GM13976 (cell line): ENCODE measurements at regions not wholly inside any gene's neighbourhood (a gene's known extent, or its start where the extent isn't known, plus 50 kb on each side); places are given as distances from the start of the nearest gene placed in this dataset.

Source experiments
- DNase-seq: peaks from one replicate; pipeline ENCODE4 v3.0.0; 2012; ENCODE audit warnings: low spot score
- CTCF ChIP-seq: IDR thresholded peaks from 2 replicates; pipeline ENCODE4 v1.5.1; 2012; ENCODE audit warnings: borderline replicate concordance, mild to moderate bottlenecking; ENCODE audit not compliant: insufficient read depth; ENCODE audit errors: extremely low read depth, missing control alignments, control extremely low read depth
- in situ Hi-C: fragments of 300-500 bp; cut with MboI; formaldehyde crosslinking; loops from one replicate; pipeline ENCODE4 v1.12.0; 2022; ENCODE audit warnings: low sequenced_read_pairs, mixed read lengths, inconsistent platforms; ENCODE audit not compliant: unreplicated experiment

- DNase-seq, result no peak
- in situ Hi-C loops, result no loop called here
- no peak for TF ChIP-seq CTCF
Measured at GRCh38 chr21:39007532-39007931, 175.7 kb downstream of the PSMG1 start.

GRCh38 chr21:39006571-39007311 is 176.5 kb downstream of the PSMG1 start:
- no peak for TF ChIP-seq CTCF
- no peak for DNase-seq
- in situ Hi-C loops, result no loop called here

GRCh38 chr21:39005502-39005787 is 177.8 kb downstream of the PSMG1 start:
- no peak for DNase-seq
- no peak for TF ChIP-seq CTCF
- in situ Hi-C loops, result no loop called here

GRCh38 chr21:39004634-39005501 is 178.4 kb downstream of the PSMG1 start:
- in situ Hi-C loops, result no loop called here
- no peak for TF ChIP-seq CTCF
- DNase-seq, result no peak

- TF ChIP-seq CTCF, result no peak
- no peak for DNase-seq
- in situ Hi-C loops, result no loop called here
Measured at GRCh38 chr21:39003982-39004633, 179.1 kb downstream of the PSMG1 start.

- TF ChIP-seq CTCF, result no peak
- no peak for DNase-seq
- in situ Hi-C loops, result no loop called here
Measured at GRCh38 chr21:39001341-39001740, 181.9 kb downstream of the PSMG1 start.
